Mammary epithelial cell (primary cell): ENCODE measurements at regions not wholly inside any gene's neighbourhood (a gene's known extent, or its start where the extent isn't known, plus 50 kb on each side); places are given as distances from the start of the nearest gene placed in this dataset.

ENCODE experiments used
- CTCF ChIP-seq, 2 donors: IDR thresholded peaks in 1 of 2; conservative IDR thresholded peaks in 1 of 2; 2 replicates each; pipeline ENCODE4 v1.5.1; 2011 to 2012; ENCODE audit warnings: inconsistent platforms in 2 of 2, low read length in 2 of 2, mild to moderate bottlenecking in 2 of 2, control low read depth in 1 of 2, low read depth in 1 of 2; ENCODE audit not compliant: insufficient read depth in 1 of 2; ENCODE audit errors: extremely low read depth in 1 of 2
- EZH2 ChIP-seq: IDR thresholded peaks from 2 replicates; pipeline ENCODE4 v1.6.1; 2012; ENCODE audit warnings: low read length, inconsistent platforms, borderline replicate concordance

DNA sequence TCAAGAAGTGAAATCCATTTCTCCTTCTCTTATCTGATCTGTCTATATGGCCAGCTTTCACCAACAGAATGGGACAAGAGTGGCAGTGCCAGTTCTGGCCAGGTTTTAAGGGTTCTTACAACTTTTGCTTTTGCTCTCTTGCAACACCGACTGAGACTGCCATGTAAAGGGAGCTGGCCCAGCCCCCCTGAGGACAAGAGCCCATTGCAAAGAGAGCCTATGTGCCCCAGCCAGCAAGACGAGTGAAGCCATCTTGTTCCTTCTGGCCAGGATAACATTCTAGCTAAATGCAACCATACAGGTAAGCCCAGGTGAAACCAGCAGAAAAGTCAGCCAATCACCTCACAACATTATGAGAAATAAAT is 101.0 kb upstream of the RND3 start:
- no peak for TF ChIP-seq CTCF (conservative IDR thresholded peaks at IDR 0.05 in 1 of 2, IDR thresholded peaks at IDR 0.05 in 1 of 2; ENCODE audit: extremely low read depth in 1 of 2, insufficient read depth in 1 of 2, low read depth in 1 of 2, low read length in 2 of 2)
- TF ChIP-seq EZH2: no peak
